ENCODE measurements at regions not wholly inside any gene's neighbourhood (a gene's known extent, or its start where the extent isn't known, plus 50 kb on each side); places are given as distances from the start of the nearest gene placed in this dataset.

GRCh38 chr12:91853350-91854127 is 292.1 kb downstream of the BTG1 start:
- H3K27ac ChIP-seq (ENCODE audit: low read depth): peak overlapping the region; percentile 45

GRCh38 chr12:91852634-91853033 is 293.0 kb downstream of the BTG1 start:
- H3K4me1 ChIP-seq (ENCODE audit: insufficient read depth): no peaks in the 10 kb centered on the region

More at GRCh38 chr12:91853350-91854127, 292.1 kb downstream of the BTG1 start:
- Histone ChIP-seq H3K36me3 (ENCODE audit: insufficient read depth) (no peaks in the 10 kb centered on the region), H3K4me1 (ENCODE audit: insufficient read depth) (no peaks in the 10 kb centered on the region), H3K4me3 (ENCODE audit: low read depth, low read length) (no peak overlapping the region)
- no peak for DNase-seq (ENCODE audit: extremely low spot score)
- 85% methylated on average over 5 of the region's 5 CpGs for WGBS

GRCh38 chr12:91851741-91852477 is 293.7 kb downstream of the BTG1 start:
- no peaks in the 10 kb centered on the region for H3K4me1 ChIP-seq (ENCODE audit: insufficient read depth)
- H3K4me3 ChIP-seq (ENCODE audit: low read depth, low read length): no peak overlapping the region
- no peaks in the 10 kb centered on the region for H3K36me3 ChIP-seq (ENCODE audit: insufficient read depth)
- DNase-seq (ENCODE audit: extremely low spot score): no peak
- H3K27ac ChIP-seq (ENCODE audit: low read depth): no peak overlapping the region

More at GRCh38 chr12:91852634-91853033, 293.0 kb downstream of the BTG1 start:
- 76% methylated on average over 2 of the region's 2 CpGs for WGBS
- H3K36me3 ChIP-seq (ENCODE audit: insufficient read depth): no peaks in the 10 kb centered on the region
- H3K4me3 ChIP-seq (ENCODE audit: low read depth, low read length): no peak overlapping the region
- no peak for DNase-seq (ENCODE audit: extremely low spot score)
- no peak overlapping the region for H3K27ac ChIP-seq (ENCODE audit: low read depth)

- no peak overlapping the region for H3K4me3 ChIP-seq (ENCODE audit: low read depth, low read length)
- 82% methylated on average over 1 of the region's 1 CpG for WGBS
- no peak overlapping the region for H3K27ac ChIP-seq (ENCODE audit: low read depth)
- no peak for DNase-seq (ENCODE audit: extremely low spot score)
- no peaks in the 10 kb centered on the region for H3K4me1 ChIP-seq (ENCODE audit: insufficient read depth)
- no peaks in the 10 kb centered on the region for H3K36me3 ChIP-seq (ENCODE audit: insufficient read depth)
Measured at GRCh38 chr12:91846466-91847055, 299.1 kb downstream of the BTG1 start.

- DNase-seq (ENCODE audit: extremely low spot score): no peak
- Histone ChIP-seq H3K4me1 (ENCODE audit: insufficient read depth) (no peaks in the 10 kb centered on the region), H3K4me3 (ENCODE audit: low read depth, low read length) (no peak overlapping the region), H3K27ac (ENCODE audit: low read depth) (no peak overlapping the region), H3K36me3 (ENCODE audit: insufficient read depth) (no peaks in the 10 kb centered on the region)
- 89% methylated on average over 1 of the region's 1 CpG for WGBS
Measured at GRCh38 chr12:91845365-91845764, 300.3 kb downstream of the BTG1 start.

- Histone ChIP-seq H3K27ac (ENCODE audit: low read depth) (no peak overlapping the region), H3K4me3 (ENCODE audit: low read depth, low read length) (no peak overlapping the region), H3K4me1 (ENCODE audit: insufficient read depth) (no peaks in the 10 kb centered on the region), H3K36me3 (ENCODE audit: insufficient read depth) (no peaks in the 10 kb centered on the region)
- DNase-seq (ENCODE audit: extremely low spot score): no peak
Measured at GRCh38 chr12:91841822-91842221, 303.8 kb downstream of the BTG1 start.

GRCh38 chr12:91836696-91837095 is 308.9 kb downstream of the BTG1 start:
- Histone ChIP-seq H3K27ac (ENCODE audit: low read depth) (no peak overlapping the region), H3K36me3 (ENCODE audit: insufficient read depth) (no peaks in the 10 kb centered on the region), H3K4me3 (ENCODE audit: low read depth, low read length) (no peak overlapping the region), H3K4me1 (ENCODE audit: insufficient read depth) (no peaks in the 10 kb centered on the region)
- WGBS: 91% methylated on average over 1 of the region's 1 CpG
- no peak for DNase-seq (ENCODE audit: extremely low spot score)

- WGBS: 92% methylated on average over 1 of the region's 1 CpG
- H3K4me1 ChIP-seq (ENCODE audit: insufficient read depth): no peaks in the 10 kb centered on the region
- no peaks in the 10 kb centered on the region for H3K36me3 ChIP-seq (ENCODE audit: insufficient read depth)
- H3K4me3 ChIP-seq (ENCODE audit: low read depth, low read length): no peak overlapping the region
- no peak for DNase-seq (ENCODE audit: extremely low spot score)
- no peak overlapping the region for H3K27ac ChIP-seq (ENCODE audit: low read depth)
Measured at GRCh38 chr12:91836264-91836663, 309.4 kb downstream of the BTG1 start.

- no peak for DNase-seq (ENCODE audit: extremely low spot score)
- no peak overlapping the region for H3K4me3 ChIP-seq (ENCODE audit: low read depth, low read length)
- no peak overlapping the region for H3K27ac ChIP-seq (ENCODE audit: low read depth)
- H3K36me3 ChIP-seq (ENCODE audit: insufficient read depth): no peaks in the 10 kb centered on the region
- H3K4me1 ChIP-seq (ENCODE audit: insufficient read depth): no peaks in the 10 kb centered on the region
Measured at GRCh38 chr12:91835693-91836092, 310.0 kb downstream of the BTG1 start.

GRCh38 chr12:91833780-91834359 is 311.8 kb downstream of the BTG1 start:
- Histone ChIP-seq H3K4me3 (ENCODE audit: low read depth, low read length) (no peak overlapping the region), H3K36me3 (ENCODE audit: insufficient read depth) (no peaks in the 10 kb centered on the region), H3K27ac (ENCODE audit: low read depth) (no peak overlapping the region), H3K4me1 (ENCODE audit: insufficient read depth) (no peaks in the 10 kb centered on the region)
- WGBS: 87% methylated on average over 3 of the region's 3 CpGs
- no peak for DNase-seq (ENCODE audit: extremely low spot score)

GRCh38 chr12:91825999-91826398 is 319.6 kb downstream of the BTG1 start:
- no peak for DNase-seq (ENCODE audit: extremely low spot score)
- Histone ChIP-seq H3K4me1 (ENCODE audit: insufficient read depth) (no peaks in the 10 kb centered on the region), H3K36me3 (ENCODE audit: insufficient read depth) (no peaks in the 10 kb centered on the region), H3K4me3 (ENCODE audit: low read depth, low read length) (no peak overlapping the region), H3K27ac (ENCODE audit: low read depth) (no peak overlapping the region)
- WGBS: 81% methylated on average over 3 of the region's 3 CpGs

GRCh38 chr12:91824991-91825390 is 320.7 kb downstream of the BTG1 start:
- no peak overlapping the region for H3K27ac ChIP-seq (ENCODE audit: low read depth)
- no peak for DNase-seq (ENCODE audit: extremely low spot score)
- no peak overlapping the region for H3K4me3 ChIP-seq (ENCODE audit: low read depth, low read length)
- H3K36me3 ChIP-seq (ENCODE audit: insufficient read depth): no peaks in the 10 kb centered on the region
- H3K4me1 ChIP-seq (ENCODE audit: insufficient read depth): no peaks in the 10 kb centered on the region

GRCh38 chr12:91819132-91819447 is 326.6 kb downstream of the BTG1 start:
- H3K36me3 ChIP-seq (ENCODE audit: insufficient read depth): no peaks in the 10 kb centered on the region
- no peak overlapping the region for H3K27ac ChIP-seq (ENCODE audit: low read depth)

More at GRCh38 chr12:91819132-91819447, 326.6 kb downstream of the BTG1 start:
- DNase-seq (ENCODE audit: extremely low spot score): no peak
- no peak overlapping the region for H3K4me3 ChIP-seq (ENCODE audit: low read depth, low read length)
- H3K4me1 ChIP-seq (ENCODE audit: insufficient read depth): no peaks in the 10 kb centered on the region
